GM12872 (cell line): ENCODE measurements at regions not wholly inside any gene's neighbourhood (a gene's known extent, or its start where the extent isn't known, plus 50 kb on each side); places are given as distances from the start of the nearest gene placed in this dataset.

Experiments
- TF ChIP-seq, protein P1 (sequence below): IDR thresholded peaks from 3 replicates; pipeline ENCODE4 v1.5.1; 2011; ENCODE audit warnings: low read depth, mild to moderate bottlenecking, low read length, moderate library complexity; ENCODE audit not compliant: insufficient read depth

- TF ChIP-seq, protein P1, sequence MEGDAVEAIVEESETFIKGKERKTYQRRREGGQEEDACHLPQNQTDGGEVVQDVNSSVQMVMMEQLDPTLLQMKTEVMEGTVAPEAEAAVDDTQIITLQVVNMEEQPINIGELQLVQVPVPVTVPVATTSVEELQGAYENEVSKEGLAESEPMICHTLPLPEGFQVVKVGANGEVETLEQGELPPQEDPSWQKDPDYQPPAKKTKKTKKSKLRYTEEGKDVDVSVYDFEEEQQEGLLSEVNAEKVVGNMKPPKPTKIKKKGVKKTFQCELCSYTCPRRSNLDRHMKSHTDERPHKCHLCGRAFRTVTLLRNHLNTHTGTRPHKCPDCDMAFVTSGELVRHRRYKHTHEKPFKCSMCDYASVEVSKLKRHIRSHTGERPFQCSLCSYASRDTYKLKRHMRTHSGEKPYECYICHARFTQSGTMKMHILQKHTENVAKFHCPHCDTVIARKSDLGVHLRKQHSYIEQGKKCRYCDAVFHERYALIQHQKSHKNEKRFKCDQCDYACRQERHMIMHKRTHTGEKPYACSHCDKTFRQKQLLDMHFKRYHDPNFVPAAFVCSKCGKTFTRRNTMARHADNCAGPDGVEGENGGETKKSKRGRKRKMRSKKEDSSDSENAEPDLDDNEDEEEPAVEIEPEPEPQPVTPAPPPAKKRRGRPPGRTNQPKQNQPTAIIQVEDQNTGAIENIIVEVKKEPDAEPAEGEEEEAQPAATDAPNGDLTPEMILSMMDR, result no peak
Measured at GRCh38 chr16:51439271-51439670, 288.2 kb upstream of the SALL1 start.

- TF ChIP-seq, protein P1, result no peak
Measured at GRCh38 chr16:51436742-51437141, 285.7 kb upstream of the SALL1 start.

- TF ChIP-seq, protein P1, result no peak
Measured at GRCh38 chr16:51434567-51435198, 283.6 kb upstream of the SALL1 start.

- TF ChIP-seq, protein P1, result no peak
Measured at GRCh38 chr16:51433599-51433998, 282.5 kb upstream of the SALL1 start.

GRCh38 chr16:51431517-51432241, 280.6 kb upstream of the SALL1 start:
- TF ChIP-seq, protein P1, result no peak

DNA sequence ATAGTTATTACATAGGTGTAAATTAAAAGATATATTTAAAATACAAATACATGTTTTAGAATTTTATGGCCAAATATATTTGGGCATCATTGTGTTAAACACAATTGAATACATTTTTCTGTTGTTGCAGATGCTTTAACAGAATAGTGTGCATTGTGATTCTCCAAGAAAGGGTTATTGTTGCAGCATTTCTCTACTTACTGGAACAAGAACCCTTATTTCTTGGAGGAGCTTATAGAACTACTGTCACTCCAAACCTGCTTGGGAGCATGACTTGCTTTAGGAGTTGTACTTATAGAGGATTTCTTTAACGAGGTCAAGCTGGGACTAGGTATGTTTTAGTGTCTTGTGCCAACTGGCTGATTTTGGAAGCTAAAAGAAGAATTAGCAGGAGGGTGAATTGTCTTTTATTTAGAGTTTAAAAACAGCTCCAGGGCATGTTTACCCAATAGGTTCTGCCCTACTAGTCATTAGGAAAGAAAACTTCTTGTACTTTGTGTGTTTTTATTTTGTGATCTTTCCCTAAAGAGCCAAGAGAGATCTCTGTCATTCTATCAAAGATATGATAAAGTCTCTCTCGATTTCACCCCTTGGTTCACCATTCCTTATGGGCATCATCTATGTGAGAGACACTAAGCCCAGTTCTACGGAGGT, 279.8 kb upstream of the SALL1 start:
- TF ChIP-seq, protein P1, result no peak

DNA sequence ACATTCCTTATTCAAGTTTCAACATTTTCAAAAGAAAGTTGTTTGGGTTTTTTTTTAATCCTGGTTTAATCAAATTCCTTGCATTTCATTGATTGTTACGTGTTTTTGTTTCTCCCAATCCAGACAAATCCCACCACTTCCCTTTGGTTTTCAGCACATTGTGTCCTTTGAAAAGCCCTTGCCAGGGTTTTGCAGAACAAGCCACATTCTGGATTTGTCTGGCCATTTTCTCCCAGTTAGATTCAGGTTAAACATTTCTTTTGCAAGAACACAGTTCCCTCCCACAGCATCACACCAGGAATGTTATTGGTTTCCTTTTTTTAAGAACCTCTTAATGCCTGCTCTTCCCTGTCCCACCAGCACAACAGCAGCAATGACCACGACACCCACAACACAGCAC, 278.0 kb upstream of the SALL1 start:
- TF ChIP-seq, protein P1, result no peak
